ENCODE measurements at regions not wholly inside any gene's neighbourhood (a gene's known extent, or its start where the extent isn't known, plus 50 kb on each side); places are given as distances from the start of the nearest gene placed in this dataset.
A peak's percentile ranks its signal among the peaks of the same experiment; 100 is the strongest.

DNA sequence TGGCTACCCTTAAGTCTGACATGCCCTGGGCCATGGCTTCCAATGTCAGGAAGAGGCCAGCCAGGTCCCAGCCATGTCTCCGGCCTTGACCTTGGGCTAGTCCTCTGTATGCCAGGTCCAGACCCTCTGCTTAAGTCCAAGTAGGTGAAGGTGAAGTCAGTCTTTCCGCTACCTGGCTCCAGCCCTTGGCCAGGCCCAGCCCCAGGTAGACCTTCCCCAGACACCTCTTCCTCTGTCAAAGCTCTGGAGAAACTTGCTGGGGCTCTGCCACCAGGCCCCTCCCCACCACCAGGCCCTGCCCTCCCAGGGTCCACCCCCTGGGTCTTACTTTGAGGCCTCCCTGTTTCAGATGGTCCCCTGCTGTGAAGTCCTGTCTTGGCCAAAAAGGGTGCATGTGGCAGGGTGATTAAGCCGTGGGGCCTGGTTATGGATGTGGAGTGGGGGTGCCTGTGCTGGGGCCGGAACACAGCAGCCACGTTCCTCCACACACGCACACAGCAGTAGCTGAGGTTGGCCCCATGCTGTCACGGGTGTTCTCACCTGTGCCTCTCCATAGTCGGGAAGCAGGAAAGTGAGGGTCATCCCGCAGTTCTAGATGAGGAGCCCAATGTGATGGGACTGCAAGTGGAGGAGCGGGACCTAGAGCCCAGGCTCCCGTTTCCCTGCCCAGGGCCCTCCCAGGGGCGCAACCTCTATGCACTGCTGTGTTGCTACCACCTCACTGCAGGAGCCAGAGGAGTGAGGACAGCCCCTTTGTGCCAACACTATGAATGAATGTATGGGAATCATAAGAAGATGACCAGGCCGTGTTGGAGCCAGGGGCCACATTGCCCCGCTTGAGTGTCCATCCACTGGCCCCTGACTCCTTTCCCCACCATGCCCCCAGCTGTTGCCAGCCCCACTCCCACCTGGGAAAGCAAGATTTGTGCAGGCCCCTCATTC, 72.2 kb downstream of the LINC01488 start:
- H4K8ac ChIP-seq (ENCODE audit: low read depth, low read length) = no peak overlapping the region
- no CpG with 5 or more reads among the region's 14 CpGs for WGBS (ENCODE audit: extremely low coverage, insufficient coverage, low lambda C conversion rate)

DNA sequence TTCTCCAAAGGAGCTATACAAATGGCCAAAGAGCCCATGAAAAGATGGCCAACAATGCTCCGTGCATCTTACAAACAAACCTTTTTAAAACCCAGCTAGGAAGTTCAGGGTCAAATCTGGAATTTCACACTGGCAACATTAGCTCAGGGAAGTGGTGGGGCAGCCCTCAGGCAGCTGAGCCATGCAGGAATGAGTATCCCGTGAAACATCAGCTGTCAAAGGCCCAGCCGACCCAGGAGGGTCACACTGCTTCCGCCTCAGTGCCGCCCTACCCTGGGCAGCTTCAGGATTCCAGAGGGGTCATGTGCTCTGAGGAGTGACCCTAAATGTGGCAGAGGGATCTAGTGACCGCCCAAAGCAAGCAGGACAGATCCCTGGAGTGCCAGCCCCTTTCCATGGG, 73.4 kb downstream of the LINC01488 start:
- H3K56ac ChIP-seq (ENCODE audit: low read length) = no peak overlapping the region
- no peak overlapping the region for H2AK5ac ChIP-seq (ENCODE audit: low read length)
- H4K8ac ChIP-seq (ENCODE audit: low read depth, low read length) = no peak overlapping the region
- no peak overlapping the region for H3K4me3 ChIP-seq (ENCODE audit: low read length)
- no peak overlapping the region for H3K27ac ChIP-seq (ENCODE audit: low read depth, low read length)
- no peaks in the 10 kb centered on the region for H3K36me3 ChIP-seq (ENCODE audit: control insufficient read depth, insufficient read depth, low read length)
- H3K79me1 ChIP-seq (ENCODE audit: low read length) = no peaks in the 10 kb centered on the region
- no peak overlapping the region for H3K4me2 ChIP-seq (ENCODE audit: low read length)
- H3K23ac ChIP-seq (ENCODE audit: low read length) = no peak overlapping the region
- peak; percentile 32 for DNase-seq
- no peak overlapping the region for H2BK5ac ChIP-seq (ENCODE audit: low read length)
- H2BK120ac ChIP-seq (ENCODE audit: low read depth, low read length) = no peak overlapping the region
- H2BK15ac ChIP-seq (replicated peaks; ENCODE audit: low read depth) = no peak overlapping the region
- H3K79me2 ChIP-seq (ENCODE audit: control insufficient read depth, insufficient read depth, low read length) = no peaks in the 10 kb centered on the region
- H3K18ac ChIP-seq (ENCODE audit: low read length) = no peak overlapping the region
- H3K27me3 ChIP-seq (ENCODE audit: insufficient read depth, low read length, poor library complexity) = no peaks in the 10 kb centered on the region
- H4K5ac ChIP-seq (ENCODE audit: low read length) = no peak overlapping the region
- WGBS (ENCODE audit: extremely low coverage, insufficient coverage, low lambda C conversion rate) = no CpG with 5 or more reads among the region's 6 CpGs
- no peak overlapping the region for H3K4ac ChIP-seq (ENCODE audit: low read depth, low read length)
- H3K4me1 ChIP-seq (ENCODE audit: control insufficient read depth, low read depth, low read length) = no peaks in the 10 kb centered on the region
- no peak overlapping the region for H3K9ac ChIP-seq (ENCODE audit: low read length)

More for the DNA sequence above, 72.2 kb downstream of the LINC01488 start:
- Histone ChIP-seq H3K18ac (ENCODE audit: low read length) (no peak overlapping the region), H2AK5ac (ENCODE audit: low read length) (no peak overlapping the region), H2BK15ac (replicated peaks; ENCODE audit: low read depth) (no peak overlapping the region), H2BK5ac (ENCODE audit: low read length) (no peak overlapping the region), H3K4me1 (ENCODE audit: control insufficient read depth, low read depth, low read length) (no peaks in the 10 kb centered on the region), H3K27ac (ENCODE audit: low read depth, low read length) (no peak overlapping the region), H3K4me2 (ENCODE audit: low read length) (no peak overlapping the region), H3K23ac (ENCODE audit: low read length) (no peak overlapping the region), H3K56ac (ENCODE audit: low read length) (no peak overlapping the region), H3K4ac (ENCODE audit: low read depth, low read length) (no peak overlapping the region), H4K5ac (ENCODE audit: low read length) (no peak overlapping the region), H3K79me1 (ENCODE audit: low read length) (no peaks in the 10 kb centered on the region), H3K9ac (ENCODE audit: low read length) (no peak overlapping the region), H3K36me3 (ENCODE audit: control insufficient read depth, insufficient read depth, low read length) (no peaks in the 10 kb centered on the region), H3K79me2 (ENCODE audit: control insufficient read depth, insufficient read depth, low read length) (no peaks in the 10 kb centered on the region), H2BK120ac (ENCODE audit: low read depth, low read length) (no peak overlapping the region), H3K27me3 (ENCODE audit: insufficient read depth, low read length, poor library complexity) (no peaks in the 10 kb centered on the region), H3K4me3 (ENCODE audit: low read length) (no peak overlapping the region)
- no peak for DNase-seq

DNA sequence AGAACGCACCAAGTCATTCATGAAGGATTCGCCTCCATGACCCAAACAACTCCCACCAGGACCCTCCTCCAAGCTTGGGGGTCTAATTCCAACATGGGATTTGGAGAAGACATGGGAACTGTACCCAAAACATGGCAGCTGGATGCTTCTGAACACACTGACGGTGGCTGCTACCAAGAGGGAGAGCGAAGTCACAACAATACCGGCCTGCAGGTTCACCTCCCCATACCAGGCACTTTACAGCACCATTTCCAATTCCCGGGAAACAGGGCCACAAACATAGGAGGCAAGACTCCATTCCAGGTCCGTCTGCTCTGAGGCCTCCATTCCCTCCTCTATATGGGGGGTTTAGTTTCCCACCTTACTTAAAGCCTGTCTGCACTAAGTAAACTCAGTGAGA, 75.8 kb downstream of the LINC01488 start:
- Histone ChIP-seq H3K4me1 (ENCODE audit: control insufficient read depth, low read depth, low read length) (no peaks in the 10 kb centered on the region), H3K18ac (ENCODE audit: low read length) (no peak overlapping the region), H3K36me3 (ENCODE audit: control insufficient read depth, insufficient read depth, low read length) (no peaks in the 10 kb centered on the region), H2BK15ac (replicated peaks; ENCODE audit: low read depth) (no peak overlapping the region), H2BK120ac (ENCODE audit: low read depth, low read length) (no peak overlapping the region), H3K27ac (ENCODE audit: low read depth, low read length) (no peak overlapping the region), H3K27me3 (ENCODE audit: insufficient read depth, low read length, poor library complexity) (no peaks in the 10 kb centered on the region), H4K5ac (ENCODE audit: low read length) (no peak overlapping the region), H2BK5ac (ENCODE audit: low read length) (no peak overlapping the region), H3K9ac (ENCODE audit: low read length) (no peak overlapping the region), H3K23ac (ENCODE audit: low read length) (no peak overlapping the region), H3K4me2 (ENCODE audit: low read length) (no peak overlapping the region), H3K56ac (ENCODE audit: low read length) (no peak overlapping the region), H3K4me3 (ENCODE audit: low read length) (no peak overlapping the region), H3K4ac (ENCODE audit: low read depth, low read length) (no peak overlapping the region), H4K8ac (ENCODE audit: low read depth, low read length) (no peak overlapping the region), H3K79me1 (ENCODE audit: low read length) (no peaks in the 10 kb centered on the region), H3K79me2 (ENCODE audit: control insufficient read depth, insufficient read depth, low read length) (no peaks in the 10 kb centered on the region), H2AK5ac (ENCODE audit: low read length) (no peak overlapping the region)
- DNase-seq = no peak
- no CpG with 5 or more reads among the region's 7 CpGs for WGBS (ENCODE audit: extremely low coverage, insufficient coverage, low lambda C conversion rate)

DNA sequence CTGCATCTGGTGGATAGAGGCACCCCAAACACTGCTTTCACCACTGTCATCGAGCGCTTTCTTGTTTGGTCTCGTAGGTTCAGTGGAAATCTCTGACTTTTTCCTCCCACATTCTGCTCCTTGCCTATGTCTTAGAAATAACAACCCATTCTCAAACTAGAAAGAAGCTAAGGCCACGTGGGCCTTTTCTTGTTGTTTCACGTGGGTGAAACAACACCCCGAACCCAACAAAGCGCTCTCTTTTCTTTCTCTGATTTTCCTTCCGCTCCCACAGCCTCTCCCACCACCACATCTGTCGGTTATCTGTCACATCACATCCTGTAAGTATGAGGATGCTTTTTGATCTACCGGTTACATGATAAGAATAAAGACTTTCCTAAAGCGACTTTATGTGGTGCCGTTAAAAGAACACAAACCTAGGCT, 77.1 kb downstream of the LINC01488 start:
- Histone ChIP-seq H3K4ac (ENCODE audit: low read depth, low read length) (no peak overlapping the region), H3K18ac (ENCODE audit: low read length) (no peak overlapping the region), H3K79me2 (ENCODE audit: control insufficient read depth, insufficient read depth, low read length) (no peaks in the 10 kb centered on the region), H3K4me3 (ENCODE audit: low read length) (no peak overlapping the region), H2BK120ac (ENCODE audit: low read depth, low read length) (no peak overlapping the region), H3K27ac (ENCODE audit: low read depth, low read length) (no peak overlapping the region), H2AK5ac (ENCODE audit: low read length) (no peak overlapping the region), H3K79me1 (ENCODE audit: low read length) (no peaks in the 10 kb centered on the region), H3K56ac (ENCODE audit: low read length) (no peak overlapping the region), H3K36me3 (ENCODE audit: control insufficient read depth, insufficient read depth, low read length) (no peaks in the 10 kb centered on the region), H2BK5ac (ENCODE audit: low read length) (no peak overlapping the region), H3K23ac (ENCODE audit: low read length) (no peak overlapping the region), H3K4me1 (ENCODE audit: control insufficient read depth, low read depth, low read length) (no peaks in the 10 kb centered on the region), H3K27me3 (ENCODE audit: insufficient read depth, low read length, poor library complexity) (no peaks in the 10 kb centered on the region), H4K8ac (ENCODE audit: low read depth, low read length) (no peak overlapping the region), H2BK15ac (replicated peaks; ENCODE audit: low read depth) (no peak overlapping the region), H4K5ac (ENCODE audit: low read length) (no peak overlapping the region), H3K4me2 (ENCODE audit: low read length) (no peak overlapping the region), H3K9ac (ENCODE audit: low read length) (no peak overlapping the region)
- WGBS (ENCODE audit: extremely low coverage, insufficient coverage, low lambda C conversion rate) = no CpG with 5 or more reads among the region's 12 CpGs
- no peak for DNase-seq

DNA sequence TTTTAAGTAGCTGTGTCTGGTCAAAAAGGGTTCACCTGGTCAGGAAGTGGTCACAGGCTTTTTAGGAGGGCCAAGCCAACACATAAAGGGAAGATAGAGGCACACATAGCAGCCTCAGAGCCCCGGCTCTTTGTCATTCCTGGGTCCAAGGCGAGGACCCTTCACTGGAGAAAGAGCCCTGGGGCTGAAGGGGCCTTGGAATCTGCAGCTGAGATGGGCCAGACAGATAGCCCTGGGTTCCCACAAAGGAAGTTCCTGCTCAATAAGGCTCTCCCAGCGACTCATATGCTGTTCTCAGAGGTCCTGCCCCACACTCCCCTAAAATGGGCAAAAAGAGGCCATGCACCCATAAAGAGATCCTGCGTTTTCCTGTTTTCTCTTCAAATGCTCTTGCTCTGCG, 77.7 kb downstream of the LINC01488 start:
- Histone ChIP-seq H2BK15ac (replicated peaks; ENCODE audit: low read depth) (no peak overlapping the region), H3K27me3 (ENCODE audit: insufficient read depth, low read length, poor library complexity) (no peaks in the 10 kb centered on the region), H2AK5ac (ENCODE audit: low read length) (no peak overlapping the region), H4K5ac (ENCODE audit: low read length) (no peak overlapping the region), H3K9ac (ENCODE audit: low read length) (no peak overlapping the region), H3K4me3 (ENCODE audit: low read length) (no peak overlapping the region), H3K79me2 (ENCODE audit: control insufficient read depth, insufficient read depth, low read length) (no peaks in the 10 kb centered on the region), H3K79me1 (ENCODE audit: low read length) (no peaks in the 10 kb centered on the region), H3K18ac (ENCODE audit: low read length) (no peak overlapping the region), H3K4me2 (ENCODE audit: low read length) (no peak overlapping the region), H3K56ac (ENCODE audit: low read length) (no peak overlapping the region), H3K4ac (ENCODE audit: low read depth, low read length) (no peak overlapping the region), H3K36me3 (ENCODE audit: control insufficient read depth, insufficient read depth, low read length) (no peaks in the 10 kb centered on the region), H3K4me1 (ENCODE audit: control insufficient read depth, low read depth, low read length) (no peaks in the 10 kb centered on the region), H3K23ac (ENCODE audit: low read length) (no peak overlapping the region), H3K27ac (ENCODE audit: low read depth, low read length) (no peak overlapping the region), H4K8ac (ENCODE audit: low read depth, low read length) (no peak overlapping the region), H2BK120ac (ENCODE audit: low read depth, low read length) (no peak overlapping the region), H2BK5ac (ENCODE audit: low read length) (no peak overlapping the region)
- DNase-seq = peak; percentile 20
- no CpG with 5 or more reads among the region's 5 CpGs for WGBS (ENCODE audit: extremely low coverage, insufficient coverage, low lambda C conversion rate)

Measured in mesendoderm (in vitro differentiated cells).